Immature natural killer cell (primary cell): ENCODE measurements at regions not wholly inside any gene's neighbourhood (a gene's known extent, or its start where the extent isn't known, plus 50 kb on each side); places are given as distances from the start of the nearest gene placed in this dataset.
"Not testable (repeated sequence)": the region's sequence is repeated elsewhere in the genome, so short reads cannot be mapped to it uniquely, and the experiment has no call there.

Experiments used
- DNase-seq, 3 donors: peaks; one replicate each; pipeline ENCODE4 v3.0.0; 2022; ENCODE audit warnings: mixed read lengths in 1 of 3
- H3K27ac Mint-ChIP-seq, 6 donors: one replicate each; pipeline ENCODE4 v1.8.0; 2020; ENCODE audit warnings: mixed read lengths in 6 of 6, mild to moderate bottlenecking in 5 of 6, inconsistent platforms in 4 of 6, moderate library complexity in 3 of 6
- H3K27me3 Mint-ChIP-seq, 3 donors: one replicate each; pipeline ENCODE4 v1.8.0; 2020 to 2021; ENCODE audit warnings: low read depth in 3 of 3, mild to moderate bottlenecking in 3 of 3, mixed read lengths in 3 of 3, moderate library complexity in 3 of 3, inconsistent platforms in 1 of 3
- H3K36me3 Mint-ChIP-seq, 3 donors: one replicate each; pipeline ENCODE4 v1.8.0; 2020; ENCODE audit warnings: mixed read lengths in 3 of 3, inconsistent platforms in 2 of 3, mild to moderate bottlenecking in 2 of 3
- H3K4me1 Mint-ChIP-seq, 2 donors: one replicate each; pipeline ENCODE4 v1.8.0; 2020; ENCODE audit warnings: inconsistent platforms in 2 of 2, mild to moderate bottlenecking in 2 of 2, mixed read lengths in 2 of 2, moderate library complexity in 1 of 2
- H3K4me3 Mint-ChIP-seq, 5 donors: one replicate each; pipeline ENCODE4 v1.8.0; 2020; ENCODE audit warnings: mild to moderate bottlenecking in 5 of 5, mixed read lengths in 5 of 5, inconsistent platforms in 3 of 5, moderate library complexity in 3 of 5
- H3K9me3 Mint-ChIP-seq, 6 donors: one replicate each; pipeline ENCODE4 v1.8.0; 2020; ENCODE audit warnings: mild to moderate bottlenecking in 6 of 6, mixed read lengths in 6 of 6, inconsistent platforms in 4 of 6, moderate library complexity in 3 of 6

- Mint-ChIP-seq H3K27ac (no peak overlapping the region), H3K9me3 (no peaks in the 10 kb centered on the region), H3K4me3 (no peak overlapping the region), H3K36me3 (no peaks in the 10 kb centered on the region), H3K27me3 (peaks cover 0 to 2% (median 2%) of the 10 kb centered on the region in 3 donors), H3K4me1 (no peaks in the 10 kb centered on the region)
- no peak for DNase-seq
Measured at GRCh38 chr5:135103575-135103853, 69.5 kb upstream of the PITX1 start.

- H3K27me3 Mint-ChIP-seq: peaks cover 0 to 2% (median 2%) of the 10 kb centered on the region in 3 donors
- H3K27ac Mint-ChIP-seq: no peak overlapping the region
- H3K4me3 Mint-ChIP-seq: no peak overlapping the region
- no peaks in the 10 kb centered on the region for H3K9me3 Mint-ChIP-seq
- no peak for DNase-seq
- no peaks in the 10 kb centered on the region for H3K4me1 Mint-ChIP-seq
- no peaks in the 10 kb centered on the region for H3K36me3 Mint-ChIP-seq
Measured at GRCh38 chr5:135102716-135103574, 68.9 kb upstream of the PITX1 start.

- H3K27me3 Mint-ChIP-seq: peaks cover 0 to 2% (median under 1%) of the 10 kb centered on the region in 3 donors
- DNase-seq: no peak
- no peak overlapping the region for H3K4me3 Mint-ChIP-seq
- no peaks in the 10 kb centered on the region for H3K36me3 Mint-ChIP-seq
- H3K4me1 Mint-ChIP-seq: no peaks in the 10 kb centered on the region
- H3K27ac Mint-ChIP-seq: no peak overlapping the region
- H3K9me3 Mint-ChIP-seq: no peaks in the 10 kb centered on the region
Measured at GRCh38 chr5:135100431-135100830, 66.4 kb upstream of the PITX1 start.

GRCh38 chr5:135100011-135100410 lies 66.0 kb upstream of the PITX1 start:
- H3K27ac Mint-ChIP-seq: no peak overlapping the region
- no peaks in the 10 kb centered on the region for H3K4me1 Mint-ChIP-seq
- no peak overlapping the region for H3K4me3 Mint-ChIP-seq
- H3K27me3 Mint-ChIP-seq: peaks cover 0 to 2% (median 2%) of the 10 kb centered on the region in 3 donors
- no peaks in the 10 kb centered on the region for H3K36me3 Mint-ChIP-seq
- no peak for DNase-seq
- no peaks in the 10 kb centered on the region for H3K9me3 Mint-ChIP-seq

GRCh38 chr5:135097390-135097789 lies 63.4 kb upstream of the PITX1 start:
- no peaks in the 10 kb centered on the region for H3K4me1 Mint-ChIP-seq
- H3K27ac Mint-ChIP-seq: no peak overlapping the region
- no peaks in the 10 kb centered on the region for H3K36me3 Mint-ChIP-seq
- peaks cover 0 to 11% (median 2%) of the 10 kb centered on the region in 3 donors for H3K27me3 Mint-ChIP-seq
- no peak overlapping the region for H3K4me3 Mint-ChIP-seq
- DNase-seq: no peak
- H3K9me3 Mint-ChIP-seq: no peaks in the 10 kb centered on the region

- H3K4me3 Mint-ChIP-seq: no peak overlapping the region
- H3K27me3 Mint-ChIP-seq: peaks cover 0 to 11% (median 2%) of the 10 kb centered on the region in 3 donors
- no peaks in the 10 kb centered on the region for H3K4me1 Mint-ChIP-seq
- H3K36me3 Mint-ChIP-seq: no peaks in the 10 kb centered on the region
- DNase-seq: no peak
- no peaks in the 10 kb centered on the region for H3K9me3 Mint-ChIP-seq
- H3K27ac Mint-ChIP-seq: no peak overlapping the region
Measured at GRCh38 chr5:135095871-135096270, 61.8 kb upstream of the PITX1 start.

- H3K4me3 Mint-ChIP-seq: no peak overlapping the region
- no peaks in the 10 kb centered on the region for H3K36me3 Mint-ChIP-seq
- H3K9me3 Mint-ChIP-seq: no peaks in the 10 kb centered on the region
- H3K27ac Mint-ChIP-seq: no peak overlapping the region
- no peak for DNase-seq
- H3K4me1 Mint-ChIP-seq: no peaks in the 10 kb centered on the region
- peaks cover 0 to 11% (median 2%) of the 10 kb centered on the region in 3 donors for H3K27me3 Mint-ChIP-seq
Measured at GRCh38 chr5:135095052-135095715, 61.2 kb upstream of the PITX1 start.

- no peaks in the 10 kb centered on the region for H3K9me3 Mint-ChIP-seq
- no peaks in the 10 kb centered on the region for H3K4me1 Mint-ChIP-seq
- no peak overlapping the region for H3K27ac Mint-ChIP-seq
- no peak overlapping the region for H3K4me3 Mint-ChIP-seq
- peaks cover 0 to 14% (median 3%) of the 10 kb centered on the region in 3 donors for H3K27me3 Mint-ChIP-seq
- no peak for DNase-seq
- no peaks in the 10 kb centered on the region for H3K36me3 Mint-ChIP-seq
Measured at GRCh38 chr5:135094339-135095051, 60.5 kb upstream of the PITX1 start.

GRCh38 chr5:135093483-135093882 lies 59.5 kb upstream of the PITX1 start:
- not testable (repeated sequence) for H3K9me3 Mint-ChIP-seq, H3K4me3 Mint-ChIP-seq, H3K27ac Mint-ChIP-seq, H3K36me3 Mint-ChIP-seq, DNase-seq, H3K4me1 Mint-ChIP-seq
- H3K27me3 Mint-ChIP-seq: peaks cover 3 to 14% (median 3%) of the 10 kb centered on the region in 3 donors

GRCh38 chr5:135092476-135092875 lies 58.4 kb upstream of the PITX1 start:
- Mint-ChIP-seq H3K27me3 (peaks cover 3 to 16% (median 3%) of the 10 kb centered on the region in 3 donors), H3K36me3 (no peaks in the 10 kb centered on the region), H3K4me1 (no peaks in the 10 kb centered on the region), H3K4me3 (no peak overlapping the region), H3K9me3 (no peaks in the 10 kb centered on the region), H3K27ac (no peak overlapping the region)
- DNase-seq: no peak

- Mint-ChIP-seq H3K36me3 (no peaks in the 10 kb centered on the region), H3K9me3 (peaks cover 0 to 1% (median 0%) of the 10 kb centered on the region in 6 donors)
Measured at GRCh38 chr5:135091286-135091685, 57.3 kb upstream of the PITX1 start.

GRCh38 chr5:135089912-135090311 lies 55.9 kb upstream of the PITX1 start:
- peaks cover 0 to 1% (median 0%) of the 10 kb centered on the region in 6 donors for H3K9me3 Mint-ChIP-seq
- no peak overlapping the region for H3K27ac Mint-ChIP-seq
- no peaks in the 10 kb centered on the region for H3K36me3 Mint-ChIP-seq
- H3K27me3 Mint-ChIP-seq: peaks cover 5 to 21% (median 6%) of the 10 kb centered on the region in 3 donors
- DNase-seq: no peak
- no peaks in the 10 kb centered on the region for H3K4me1 Mint-ChIP-seq
- H3K4me3 Mint-ChIP-seq: no peak overlapping the region

More at GRCh38 chr5:135091286-135091685, 57.3 kb upstream of the PITX1 start:
- H3K27ac Mint-ChIP-seq: no peak overlapping the region
- no peak overlapping the region for H3K4me3 Mint-ChIP-seq
- no peaks in the 10 kb centered on the region for H3K4me1 Mint-ChIP-seq
- peaks cover 4 to 21% (median 6%) of the 10 kb centered on the region in 3 donors for H3K27me3 Mint-ChIP-seq
- DNase-seq: no peak

GRCh38 chr5:135088911-135089310 lies 54.9 kb upstream of the PITX1 start:
- Mint-ChIP-seq H3K4me1 (no peaks in the 10 kb centered on the region), H3K9me3 (peaks cover 0 to 1% (median 0%) of the 10 kb centered on the region in 6 donors), H3K36me3 (no peaks in the 10 kb centered on the region), H3K27ac (no peak overlapping the region), H3K27me3 (peaks cover 5 to 17% (median 6%) of the 10 kb centered on the region in 3 donors), H3K4me3 (no peak overlapping the region)
- no peak for DNase-seq

GRCh38 chr5:135087950-135088349 lies 53.9 kb upstream of the PITX1 start:
- H3K4me1 Mint-ChIP-seq: no peaks in the 10 kb centered on the region
- H3K27me3 Mint-ChIP-seq: peaks cover 5 to 10% (median 6%) of the 10 kb centered on the region in 3 donors
- DNase-seq: no peak

More at GRCh38 chr5:135087950-135088349, 53.9 kb upstream of the PITX1 start:
- Mint-ChIP-seq H3K27ac (no peak overlapping the region), H3K36me3 (no peaks in the 10 kb centered on the region), H3K4me3 (no peak overlapping the region), H3K9me3 (peaks cover 0 to 1% (median 0%) of the 10 kb centered on the region in 6 donors)
